ENCODE measurements at regions not wholly inside any gene's neighbourhood (a gene's known extent, or its start where the extent isn't known, plus 50 kb on each side); places are given as distances from the start of the nearest gene placed in this dataset.

DNA sequence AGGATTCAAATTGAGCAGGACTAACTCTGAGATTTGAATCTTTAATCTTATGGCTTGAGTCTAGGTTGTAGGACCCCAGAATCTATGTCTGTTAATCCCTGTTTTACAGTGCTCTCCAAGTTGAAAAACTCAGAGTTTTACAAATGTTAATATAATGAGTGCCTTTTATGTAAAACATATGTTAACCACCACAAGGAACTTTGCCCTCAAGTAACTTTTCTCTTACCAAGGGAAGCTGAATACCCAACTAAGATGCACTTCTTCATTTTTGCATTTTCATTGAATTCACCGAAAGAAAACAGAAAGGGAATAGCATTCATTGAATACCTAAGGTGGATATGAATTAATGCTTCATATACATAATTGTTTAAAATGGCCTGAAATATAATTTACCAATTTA, 338.1 kb downstream of the RPRM start:
- H3K4me3 ChIP-seq (ENCODE audit: low read depth, low read length), result no peak overlapping the region
- TF ChIP-seq, protein P1, sequence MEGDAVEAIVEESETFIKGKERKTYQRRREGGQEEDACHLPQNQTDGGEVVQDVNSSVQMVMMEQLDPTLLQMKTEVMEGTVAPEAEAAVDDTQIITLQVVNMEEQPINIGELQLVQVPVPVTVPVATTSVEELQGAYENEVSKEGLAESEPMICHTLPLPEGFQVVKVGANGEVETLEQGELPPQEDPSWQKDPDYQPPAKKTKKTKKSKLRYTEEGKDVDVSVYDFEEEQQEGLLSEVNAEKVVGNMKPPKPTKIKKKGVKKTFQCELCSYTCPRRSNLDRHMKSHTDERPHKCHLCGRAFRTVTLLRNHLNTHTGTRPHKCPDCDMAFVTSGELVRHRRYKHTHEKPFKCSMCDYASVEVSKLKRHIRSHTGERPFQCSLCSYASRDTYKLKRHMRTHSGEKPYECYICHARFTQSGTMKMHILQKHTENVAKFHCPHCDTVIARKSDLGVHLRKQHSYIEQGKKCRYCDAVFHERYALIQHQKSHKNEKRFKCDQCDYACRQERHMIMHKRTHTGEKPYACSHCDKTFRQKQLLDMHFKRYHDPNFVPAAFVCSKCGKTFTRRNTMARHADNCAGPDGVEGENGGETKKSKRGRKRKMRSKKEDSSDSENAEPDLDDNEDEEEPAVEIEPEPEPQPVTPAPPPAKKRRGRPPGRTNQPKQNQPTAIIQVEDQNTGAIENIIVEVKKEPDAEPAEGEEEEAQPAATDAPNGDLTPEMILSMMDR (IDR thresholded peaks at IDR 0.05; ENCODE audit: control insufficient read depth, extremely low read depth, insufficient read depth), result no peak
- no peak for DNase-seq (ENCODE audit: low read depth)

DNA sequence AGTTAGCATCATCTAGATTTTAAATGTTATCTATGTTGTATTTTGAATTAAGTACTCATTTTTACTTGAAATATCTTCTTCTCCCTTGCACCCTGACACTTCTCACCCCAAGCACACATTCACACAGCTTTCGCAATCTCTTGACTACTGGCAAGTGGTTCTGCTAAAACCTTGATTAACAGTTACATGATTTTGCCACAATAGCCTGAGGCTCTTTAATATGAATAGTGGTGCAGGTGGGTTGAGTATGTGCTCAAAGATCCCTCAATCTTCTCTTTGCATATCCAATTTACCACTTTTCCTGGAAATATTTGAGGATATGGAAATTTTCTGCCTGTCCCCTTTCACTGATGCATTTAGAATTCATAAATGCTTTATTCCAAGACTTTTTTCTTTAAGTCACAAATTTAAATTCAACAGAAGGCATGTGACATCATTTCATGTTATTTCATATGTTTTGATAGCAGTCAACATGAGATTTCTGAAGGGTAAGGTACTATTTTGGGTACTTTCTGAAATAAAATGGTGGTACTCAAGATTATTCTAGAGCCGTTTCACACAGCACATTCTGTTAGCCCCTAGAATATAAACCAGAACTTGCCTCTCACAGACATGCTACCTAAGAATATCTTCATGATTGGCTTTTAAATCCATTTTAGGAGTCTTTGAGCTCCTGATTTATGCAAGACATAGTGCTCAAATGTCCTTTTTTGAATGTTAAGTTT, 339.7 kb downstream of the RPRM start:
- no peak for DNase-seq (ENCODE audit: low read depth)
- H3K4me3 ChIP-seq (ENCODE audit: low read depth, low read length), result no peak overlapping the region
- TF ChIP-seq, protein P1 (IDR thresholded peaks at IDR 0.05; ENCODE audit: control insufficient read depth, extremely low read depth, insufficient read depth), result no peak

DNA sequence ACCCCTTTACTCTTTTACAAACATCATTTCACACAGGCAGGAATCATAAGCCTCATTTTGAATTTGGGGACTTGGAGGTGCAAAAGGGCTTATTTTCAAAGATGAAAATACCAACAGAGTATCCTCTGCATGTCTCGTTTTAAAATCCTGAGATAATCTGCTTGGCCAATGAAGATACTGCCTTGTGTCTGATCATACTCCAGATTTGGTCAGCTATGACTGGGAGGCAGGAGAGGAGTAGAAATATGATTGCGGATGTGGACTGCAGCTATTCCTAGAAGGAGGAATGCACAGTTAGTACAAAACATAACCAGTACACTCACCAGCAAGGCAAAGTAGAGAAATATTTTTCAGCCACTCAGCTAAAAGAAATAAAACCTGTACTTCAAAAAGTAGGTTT, 342.3 kb downstream of the RPRM start:
- TF ChIP-seq, protein P1 (IDR thresholded peaks at IDR 0.05; ENCODE audit: control insufficient read depth, extremely low read depth, insufficient read depth), result no peak
- H3K4me3 ChIP-seq (ENCODE audit: low read depth, low read length), result no peak overlapping the region
- no peak for DNase-seq (ENCODE audit: low read depth)

DNA sequence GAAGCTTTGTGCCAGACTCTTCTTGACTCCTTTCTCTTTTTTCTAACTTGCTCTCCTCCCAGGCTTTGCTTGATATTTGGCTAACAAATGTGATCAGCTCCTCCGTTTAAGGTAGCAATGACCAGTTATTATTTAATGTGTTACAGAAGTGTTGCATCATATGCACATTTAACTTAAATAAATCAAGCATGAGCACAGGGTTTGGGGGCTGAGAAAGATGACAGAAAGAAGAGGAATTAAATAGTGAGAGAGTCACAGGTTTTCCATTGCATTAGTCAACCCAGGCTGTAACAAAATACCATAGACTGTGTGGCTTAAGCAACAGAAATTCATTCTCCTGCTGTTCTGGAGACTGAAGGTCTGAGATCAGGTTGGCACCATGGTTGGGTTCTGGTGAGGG, 343.8 kb downstream of the RPRM start:
- H3K4me3 ChIP-seq (ENCODE audit: low read depth, low read length), result no peak overlapping the region
- no peak for DNase-seq (ENCODE audit: low read depth)
- TF ChIP-seq, protein P1 (IDR thresholded peaks at IDR 0.05; ENCODE audit: control insufficient read depth, extremely low read depth, insufficient read depth), result no peak

DNA sequence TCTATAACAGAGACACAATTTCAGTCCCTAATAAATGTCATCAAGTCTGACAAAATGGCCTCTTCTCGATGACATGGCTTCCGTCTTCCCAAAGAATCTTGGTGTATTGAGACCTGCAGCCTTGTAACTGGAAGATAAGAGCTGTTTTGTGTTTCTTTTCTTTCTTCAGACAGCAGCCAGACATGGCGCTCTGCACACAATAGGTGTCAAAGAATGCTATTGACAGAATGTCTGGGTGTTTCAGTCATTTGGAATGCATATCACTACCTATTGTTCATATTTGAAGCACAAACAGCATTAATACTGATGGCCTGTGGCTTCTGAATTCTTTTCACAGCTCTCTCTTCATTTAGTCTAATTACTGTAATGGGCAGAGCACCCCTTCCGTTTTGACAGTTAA, 344.8 kb downstream of the RPRM start:
- DNase-seq (ENCODE audit: low read depth), result no peak

DNA sequence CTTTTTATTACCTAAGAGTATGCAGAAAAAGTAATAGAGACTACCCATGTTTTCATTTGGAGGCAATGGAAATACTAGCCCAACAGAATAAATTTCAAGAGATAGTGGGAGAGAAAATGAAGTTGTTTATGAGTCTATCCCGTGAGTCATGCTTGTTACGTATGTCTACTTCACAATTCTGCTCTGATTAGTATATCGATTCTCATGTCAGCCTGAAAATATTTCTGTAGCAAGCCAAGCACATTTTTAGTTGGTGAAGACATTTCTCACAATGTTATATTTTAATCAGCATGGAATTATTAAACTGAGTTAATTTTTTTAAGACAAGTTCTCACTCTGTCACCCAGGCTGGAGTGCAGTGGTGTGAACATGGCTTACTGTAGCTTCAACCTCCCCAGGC, 346.1 kb downstream of the RPRM start:
- no peak overlapping the region for H3K4me3 ChIP-seq (ENCODE audit: low read depth, low read length)
- TF ChIP-seq, protein P1 (IDR thresholded peaks at IDR 0.05; ENCODE audit: control insufficient read depth, extremely low read depth, insufficient read depth), result no peak
- DNase-seq (ENCODE audit: low read depth), result no peak

More for the DNA sequence above, 344.8 kb downstream of the RPRM start:
- TF ChIP-seq, protein P1 (IDR thresholded peaks at IDR 0.05; ENCODE audit: control insufficient read depth, extremely low read depth, insufficient read depth), result no peak
- H3K4me3 ChIP-seq (ENCODE audit: low read depth, low read length), result no peak overlapping the region

DNA sequence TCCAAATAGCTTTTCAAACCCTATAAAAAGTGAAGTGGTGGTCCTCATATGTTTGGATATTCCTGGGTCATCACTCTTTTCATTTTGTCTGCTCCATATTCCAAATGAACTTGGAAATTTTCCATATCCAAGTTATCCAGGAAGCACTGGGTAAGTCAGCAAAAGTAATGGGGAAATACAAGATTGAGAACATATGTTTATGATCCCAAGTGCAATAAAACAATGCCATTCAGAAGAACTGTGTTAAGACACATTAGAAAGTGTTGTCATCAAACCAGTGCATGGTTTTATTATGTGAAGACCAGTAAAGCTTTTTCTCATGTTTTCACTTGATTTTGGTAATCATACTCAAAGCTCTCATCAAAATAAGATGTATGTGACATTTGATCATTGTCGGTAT, 363.4 kb downstream of the RPRM start:
- no peak overlapping the region for H3K4me3 ChIP-seq (ENCODE audit: low read depth, low read length)
- DNase-seq (ENCODE audit: low read depth), result no peak
- TF ChIP-seq, protein P1 (IDR thresholded peaks at IDR 0.05; ENCODE audit: control insufficient read depth, extremely low read depth, insufficient read depth), result no peak
